Ascending aorta (tissue), 2 donors: ENCODE measurements at regions not wholly inside any gene's neighbourhood (a gene's known extent, or its start where the extent isn't known, plus 50 kb on each side); places are given as distances from the start of the nearest gene placed in this dataset.

Experiments used
- DNase-seq, 2 donors: peaks; one replicate each; pipeline ENCODE4 v3.0.0-alpha.2; 2019; ENCODE audit warnings: low spot score in 2 of 2
- H3K27ac ChIP-seq, 2 donors: fragments of 200-600 bp; sonication (generic); one replicate each; pipeline ENCODE4 v1.5.1; 2016 to 2017; ENCODE audit warnings: mild to moderate bottlenecking in 1 of 2
- H3K27me3 ChIP-seq: fragments of 200-600 bp; sonication (generic); one replicate; pipeline ENCODE4 v1.5.1; 2017
- H3K36me3 ChIP-seq, 2 donors: fragments of 200-600 bp; sonication (generic); one replicate each; pipeline ENCODE4 v1.5.1; 2016
- H3K4me1 ChIP-seq, 2 donors: fragments of 200-600 bp; sonication (generic); one replicate each; pipeline ENCODE4 v1.5.1; 2016 to 2017; ENCODE audit warnings: mild to moderate bottlenecking in 1 of 2
- H3K4me3 ChIP-seq, 2 donors: fragments of 200-600 bp; sonication (generic); one replicate each; pipeline ENCODE4 v1.5.1; 2016 to 2017; ENCODE audit warnings: mild to moderate bottlenecking in 1 of 2
- H3K9me3 ChIP-seq, 2 donors: fragments of 200-600 bp; sonication (generic); one replicate each; pipeline ENCODE4 v1.5.1; 2016
- intact Hi-C: fragments of 100-400 bp; cut with DNase I; formaldehyde crosslinking; loops from one replicate; pipeline ENCODE4 v1.15.1; 2023
- TF ChIP-seq, protein P1 (sequence below), 3 experiments: fragments of 200-600 bp in 2 of 3; fragments of 450-650 bp in 1 of 3; sonication (generic) in 2 of 3; IDR thresholded peaks; one replicate each; pipeline ENCODE4 v1.5.1; 2016 to 2019; ENCODE audit warnings: antibody characterized with exemption in 3 of 3, mild to moderate bottlenecking in 1 of 3, moderate library complexity in 1 of 3

DNA sequence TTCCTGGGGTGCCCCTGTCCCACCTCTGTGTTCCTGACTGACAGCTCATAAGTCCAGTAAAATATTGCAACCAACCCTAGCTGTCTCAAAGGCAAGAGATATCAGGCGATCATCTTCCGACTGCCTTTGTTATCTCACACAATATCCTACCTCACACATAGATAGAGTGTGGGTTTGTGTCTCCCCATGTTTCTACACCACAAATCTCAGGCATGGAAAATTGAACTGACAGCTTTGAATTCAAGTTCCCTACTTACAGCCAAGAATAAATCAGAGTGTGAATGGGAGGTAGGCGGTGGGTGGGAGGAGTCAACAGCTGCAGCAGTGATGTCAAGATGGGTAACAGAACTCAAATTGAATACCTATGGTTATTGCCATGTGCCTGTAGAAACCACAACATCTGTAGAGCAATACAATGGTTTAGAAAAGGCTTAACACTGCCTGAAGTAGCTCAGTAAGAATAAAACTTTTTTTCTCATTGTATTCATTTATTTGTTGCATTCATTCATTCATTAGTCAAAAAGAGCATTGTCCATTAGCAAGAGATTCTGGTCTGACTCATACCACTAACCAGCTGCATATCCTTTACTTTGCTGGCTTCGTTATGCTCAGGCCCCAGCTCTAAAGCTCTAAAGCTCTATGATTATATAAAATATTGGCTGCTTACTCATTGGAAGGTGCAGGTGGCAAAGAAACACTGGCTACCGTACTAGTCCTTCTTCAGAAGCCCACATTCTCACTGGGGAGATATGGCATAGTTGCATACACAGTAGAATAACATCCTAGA, 108.2 kb upstream of the DMAC1 start:
- intact Hi-C loops, result no loop called here
- no peak for DNase-seq
- Histone ChIP-seq H3K9me3 (no peaks in the 10 kb centered on the region), H3K4me1 (no peaks in the 10 kb centered on the region), H3K4me3 (no peak overlapping the region), H3K36me3 (no peaks in the 10 kb centered on the region), H3K27me3 (no peaks in the 10 kb centered on the region), H3K27ac (no peak overlapping the region)
- TF ChIP-seq, protein P1, sequence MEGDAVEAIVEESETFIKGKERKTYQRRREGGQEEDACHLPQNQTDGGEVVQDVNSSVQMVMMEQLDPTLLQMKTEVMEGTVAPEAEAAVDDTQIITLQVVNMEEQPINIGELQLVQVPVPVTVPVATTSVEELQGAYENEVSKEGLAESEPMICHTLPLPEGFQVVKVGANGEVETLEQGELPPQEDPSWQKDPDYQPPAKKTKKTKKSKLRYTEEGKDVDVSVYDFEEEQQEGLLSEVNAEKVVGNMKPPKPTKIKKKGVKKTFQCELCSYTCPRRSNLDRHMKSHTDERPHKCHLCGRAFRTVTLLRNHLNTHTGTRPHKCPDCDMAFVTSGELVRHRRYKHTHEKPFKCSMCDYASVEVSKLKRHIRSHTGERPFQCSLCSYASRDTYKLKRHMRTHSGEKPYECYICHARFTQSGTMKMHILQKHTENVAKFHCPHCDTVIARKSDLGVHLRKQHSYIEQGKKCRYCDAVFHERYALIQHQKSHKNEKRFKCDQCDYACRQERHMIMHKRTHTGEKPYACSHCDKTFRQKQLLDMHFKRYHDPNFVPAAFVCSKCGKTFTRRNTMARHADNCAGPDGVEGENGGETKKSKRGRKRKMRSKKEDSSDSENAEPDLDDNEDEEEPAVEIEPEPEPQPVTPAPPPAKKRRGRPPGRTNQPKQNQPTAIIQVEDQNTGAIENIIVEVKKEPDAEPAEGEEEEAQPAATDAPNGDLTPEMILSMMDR (IDR thresholded peaks at IDR 0.05), result no peak

DNA sequence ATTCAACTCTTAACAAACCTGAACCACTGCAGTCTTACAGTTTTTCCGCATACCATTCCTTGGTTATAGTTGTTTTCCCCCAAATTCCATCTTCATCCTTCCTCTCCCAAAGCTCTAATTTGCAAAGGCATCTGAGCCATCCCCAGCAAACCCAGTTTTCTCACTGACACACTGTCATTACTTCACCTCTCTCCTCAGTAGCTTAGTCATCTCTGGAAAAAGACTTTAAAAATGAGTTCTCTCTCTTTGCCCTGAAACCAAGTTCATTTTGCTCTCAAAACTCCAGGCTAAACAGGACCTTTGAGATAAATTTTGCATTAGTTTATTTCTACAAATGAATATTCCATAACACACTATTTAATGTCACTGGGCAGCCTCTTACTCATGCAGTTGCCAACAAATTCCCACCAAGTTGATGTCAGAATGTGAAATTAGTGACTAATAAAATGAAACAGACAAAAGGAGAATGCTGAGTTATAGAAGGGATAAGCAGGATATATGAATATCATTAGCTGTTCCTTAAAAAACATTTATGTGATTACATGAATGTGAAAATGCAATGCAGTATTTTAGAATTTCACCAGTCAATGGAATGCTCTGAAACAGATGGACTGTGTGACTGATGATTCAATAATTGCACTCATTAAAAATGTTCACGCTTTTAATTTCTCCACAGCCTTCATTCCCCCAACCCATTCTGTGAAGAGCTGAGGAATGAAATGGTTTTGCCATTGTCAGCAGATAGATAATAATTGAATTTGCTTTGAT, 107.4 kb upstream of the DMAC1 start:
- Histone ChIP-seq H3K27me3 (no peaks in the 10 kb centered on the region), H3K36me3 (no peaks in the 10 kb centered on the region), H3K4me3 (no peak overlapping the region), H3K9me3 (no peaks in the 10 kb centered on the region), H3K27ac (no peak overlapping the region), H3K4me1 (no peaks in the 10 kb centered on the region)
- no peak for DNase-seq
- TF ChIP-seq, protein P1 (IDR thresholded peaks at IDR 0.05), result no peak
- intact Hi-C loops, result no loop called here

DNA sequence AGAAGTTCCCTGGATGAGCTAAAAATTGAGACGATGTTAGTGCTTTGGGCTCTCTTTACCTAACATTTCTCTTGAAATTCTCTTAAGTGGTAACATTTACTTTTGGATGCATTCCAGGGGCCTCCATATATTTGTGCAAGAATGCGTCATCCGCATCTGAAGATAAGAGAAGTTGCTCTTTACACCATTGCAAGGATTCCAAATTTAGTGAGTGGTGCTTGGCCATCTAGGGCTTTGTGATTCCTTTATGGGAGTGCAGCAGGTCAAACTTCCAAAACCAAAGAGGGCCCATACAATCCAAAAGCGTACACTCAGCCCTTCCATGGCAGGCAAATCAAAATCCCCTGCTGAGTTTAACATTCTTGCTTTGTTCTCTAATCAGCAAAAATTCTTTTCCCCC, 102.0 kb upstream of the DMAC1 start:
- Histone ChIP-seq H3K4me3 (no peak overlapping the region), H3K27me3 (no peaks in the 10 kb centered on the region), H3K36me3 (no peaks in the 10 kb centered on the region), H3K9me3 (no peaks in the 10 kb centered on the region), H3K4me1 (no peaks in the 10 kb centered on the region), H3K27ac (no peak overlapping the region)
- TF ChIP-seq, protein P1 (IDR thresholded peaks at IDR 0.05), result no peak
- DNase-seq, result no peak
- intact Hi-C loops, result no loop called here

DNA sequence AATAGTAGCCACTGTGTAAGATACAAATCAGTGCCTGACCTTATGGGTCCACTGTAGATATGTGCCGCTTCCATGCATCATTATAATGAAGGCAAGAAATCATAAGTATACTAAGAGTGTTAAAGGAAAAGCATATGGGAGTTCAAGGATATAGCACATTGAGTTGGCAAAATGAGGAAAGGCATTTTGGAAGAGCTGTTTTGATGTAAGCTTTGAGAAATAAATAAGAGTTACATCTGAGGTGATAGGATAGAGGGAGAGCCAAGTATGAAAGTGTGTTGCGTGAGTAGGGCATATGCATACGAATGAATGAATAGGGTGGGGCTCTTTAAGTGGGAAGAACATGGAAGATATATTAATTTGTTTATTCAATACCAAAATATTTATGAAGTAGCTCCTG, 101.0 kb upstream of the DMAC1 start:
- no peak for DNase-seq
- Histone ChIP-seq H3K9me3 (no peaks in the 10 kb centered on the region), H3K27me3 (no peaks in the 10 kb centered on the region), H3K27ac (no peak overlapping the region), H3K4me3 (no peak overlapping the region), H3K4me1 (no peaks in the 10 kb centered on the region), H3K36me3 (no peaks in the 10 kb centered on the region)
- intact Hi-C loops, result no loop called here
- TF ChIP-seq, protein P1 (IDR thresholded peaks at IDR 0.05), result no peak

DNA sequence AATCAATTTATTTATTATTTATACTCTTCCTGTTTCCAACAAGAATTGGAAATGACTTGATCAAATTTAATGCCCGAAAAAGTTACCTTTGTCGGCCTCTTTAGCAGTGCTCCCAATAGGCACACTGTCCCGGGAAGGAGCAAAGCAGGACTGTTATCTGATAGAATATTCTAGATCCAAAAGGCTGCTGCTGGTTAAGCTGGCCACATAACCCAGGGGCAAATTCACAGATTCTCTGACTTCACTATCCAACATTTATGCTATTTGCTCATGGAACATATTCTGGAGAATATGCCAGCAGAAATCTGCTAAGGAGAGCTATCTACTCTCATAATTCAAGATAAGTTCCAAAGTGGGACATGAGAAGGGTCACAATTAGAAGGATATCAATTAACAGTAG, 100.2 kb upstream of the DMAC1 start:
- Histone ChIP-seq H3K4me1 (no peaks in the 10 kb centered on the region), H3K27me3 (no peaks in the 10 kb centered on the region), H3K27ac (no peak overlapping the region), H3K36me3 (no peaks in the 10 kb centered on the region), H3K9me3 (no peaks in the 10 kb centered on the region), H3K4me3 (no peak overlapping the region)
- intact Hi-C loops, result no loop called here
- DNase-seq, result no peak
- TF ChIP-seq, protein P1 (IDR thresholded peaks at IDR 0.05), result no peak
